Astrocyte (in vitro differentiated cells and primary cell): ENCODE measurements at regions not wholly inside any gene's neighbourhood (a gene's known extent, or its start where the extent isn't known, plus 50 kb on each side); places are given as distances from the start of the nearest gene placed in this dataset.

Source experiments
- DNase-seq: peaks from one replicate; pipeline ENCODE4 v3.0.0-alpha.2; 2010; ENCODE audit warnings: low read depth
- FAIRE-seq: peaks from 2 replicates; lab custom pipeline; 2011; peaks lifted over from hg19 to GRCh38; lab: Jason Lieb, UNC
- H2AFZ ChIP-seq: 2 replicates; pipeline ENCODE4 v1.6.0; 2012; ENCODE audit warnings: low read depth, low read length, inconsistent platforms
- H3K27ac ChIP-seq: 2 replicates; pipeline ENCODE4 v1.5.1; 2011; ENCODE audit warnings: low read depth, low read length, inconsistent platforms
- H3K27me3 ChIP-seq: 2 replicates; pipeline ENCODE4 v1.6.0; 2011; ENCODE audit warnings: low read length, inconsistent platforms; ENCODE audit not compliant: insufficient read depth
- H3K36me3 ChIP-seq: 2 replicates; pipeline ENCODE4 v1.5.1; 2011; ENCODE audit warnings: low read length, inconsistent platforms; ENCODE audit not compliant: insufficient read depth
- H3K4me1 ChIP-seq: 2 replicates; pipeline ENCODE4 v1.5.1; 2011; ENCODE audit warnings: low read length, inconsistent platforms; ENCODE audit not compliant: insufficient read depth
- H3K4me2 ChIP-seq: 2 replicates; pipeline ENCODE4 v1.6.0; 2012; ENCODE audit warnings: low read length, inconsistent platforms
- H3K4me3 ChIP-seq: 2 replicates; pipeline ENCODE4 v1.5.1; 2011; ENCODE audit warnings: low read depth, mild to moderate bottlenecking, low read length, inconsistent platforms; ENCODE audit not compliant: insufficient read depth
- H3K79me2 ChIP-seq: 2 replicates; pipeline ENCODE4 v1.6.0; 2012; ENCODE audit warnings: mild to moderate bottlenecking, low read length, inconsistent platforms; ENCODE audit not compliant: insufficient read depth
- H3K9ac ChIP-seq: 2 replicates; pipeline ENCODE4 v1.6.0; 2012; ENCODE audit warnings: mild to moderate bottlenecking, low read length, inconsistent platforms
- H3K9me3 ChIP-seq: 2 replicates; pipeline ENCODE4 v1.5.1; 2012; ENCODE audit warnings: low read depth, mild to moderate bottlenecking, low read length, inconsistent platforms; ENCODE audit not compliant: insufficient read depth
- H4K20me1 ChIP-seq: 2 replicates; pipeline ENCODE4 v1.6.0; 2012; ENCODE audit warnings: low read length, inconsistent platforms; ENCODE audit not compliant: insufficient read depth
- H3K27ac Mint-ChIP-seq: one replicate; pipeline ENCODE4 v1.8.0; 2021; ENCODE audit warnings: mild to moderate bottlenecking, mixed read lengths; ENCODE audit not compliant: unreplicated experiment
- H3K27me3 Mint-ChIP-seq: one replicate; pipeline ENCODE4 v1.8.0; 2021; ENCODE audit warnings: low read depth, mixed read lengths; ENCODE audit not compliant: unreplicated experiment
- H3K36me3 Mint-ChIP-seq: one replicate; pipeline ENCODE4 v1.8.0; 2021; ENCODE audit warnings: low read depth, mixed read lengths; ENCODE audit not compliant: unreplicated experiment
- H3K4me1 Mint-ChIP-seq: one replicate; pipeline ENCODE4 v1.8.0; 2021; ENCODE audit warnings: low read depth, mixed read lengths; ENCODE audit not compliant: unreplicated experiment
- H3K4me3 Mint-ChIP-seq: one replicate; pipeline ENCODE4 v1.8.0; 2021; ENCODE audit warnings: mild to moderate bottlenecking, moderate library complexity, mixed read lengths; ENCODE audit not compliant: unreplicated experiment
- H3K9me3 Mint-ChIP-seq: one replicate; pipeline ENCODE4 v1.8.0; 2021; ENCODE audit warnings: mild to moderate bottlenecking, mixed read lengths; ENCODE audit not compliant: unreplicated experiment
- CTCF ChIP-seq: IDR thresholded peaks from 2 replicates; pipeline ENCODE4 v1.5.1; 2011; ENCODE audit warnings: low read depth, mild to moderate bottlenecking, inconsistent platforms, low read length, moderate library complexity; ENCODE audit not compliant: insufficient read depth
- EZH2 ChIP-seq: IDR thresholded peaks from 2 replicates; pipeline ENCODE4 v1.6.1; 2012; ENCODE audit warnings: mild to moderate bottlenecking, low read length, inconsistent platforms; ENCODE audit not compliant: insufficient read depth

- H3K4me1 Mint-ChIP-seq, result no peaks in the 10 kb centered on the region
- no peaks in the 10 kb centered on the region for H3K36me3 ChIP-seq
- H3K27me3 Mint-ChIP-seq, result peaks cover 43% of the 10 kb centered on the region
- FAIRE-seq, result no peak
- H3K4me3 ChIP-seq, result no peak overlapping the region
- no peak overlapping the region for H2AFZ ChIP-seq
- H3K9me3 Mint-ChIP-seq, result peaks cover 13% of the 10 kb centered on the region
- H3K9me3 ChIP-seq, result peaks cover 7% of the 10 kb centered on the region
- DNase-seq, result no peak
- TF ChIP-seq CTCF (no peak), EZH2 (no peak)
- no peak overlapping the region for H3K9ac ChIP-seq
- no peaks in the 10 kb centered on the region for H4K20me1 ChIP-seq
- no peaks in the 10 kb centered on the region for H3K4me1 ChIP-seq
- no peak overlapping the region for H3K4me2 ChIP-seq
- H3K27me3 ChIP-seq, result no peaks in the 10 kb centered on the region
- no peaks in the 10 kb centered on the region for H3K36me3 Mint-ChIP-seq
- no peak overlapping the region for H3K27ac Mint-ChIP-seq
- H3K27ac ChIP-seq, result no peak overlapping the region
- H3K4me3 Mint-ChIP-seq, result no peak overlapping the region
- no peaks in the 10 kb centered on the region for H3K79me2 ChIP-seq
Observed at GRCh38 chr2:2801458-2801857, 470.4 kb upstream of the MYT1L start.

GRCh38 chr2:2800697-2801096 lies 469.6 kb upstream of the MYT1L start:
- TF ChIP-seq CTCF (no peak), EZH2 (no peak)
- Mint-ChIP-seq H3K27ac (no peak overlapping the region), H3K36me3 (no peaks in the 10 kb centered on the region), H3K4me3 (no peak overlapping the region), H3K9me3 (peaks cover 13% of the 10 kb centered on the region), H3K27me3 (peaks cover 44% of the 10 kb centered on the region), H3K4me1 (no peaks in the 10 kb centered on the region)
- no peak for FAIRE-seq
- Histone ChIP-seq H3K27ac (no peak overlapping the region), H3K9me3 (peaks cover 7% of the 10 kb centered on the region), H3K27me3 (no peaks in the 10 kb centered on the region), H2AFZ (no peak overlapping the region), H3K36me3 (no peaks in the 10 kb centered on the region), H3K4me2 (no peak overlapping the region), H3K4me3 (no peak overlapping the region), H4K20me1 (no peaks in the 10 kb centered on the region), H3K9ac (no peak overlapping the region), H3K4me1 (no peaks in the 10 kb centered on the region), H3K79me2 (no peaks in the 10 kb centered on the region)
- no peak for DNase-seq

- FAIRE-seq, result no peak
- no peak overlapping the region for H3K4me2 ChIP-seq
Observed at GRCh38 chr2:2800001-2800400, 468.9 kb upstream of the MYT1L start.

More at GRCh38 chr2:2800001-2800400, 468.9 kb upstream of the MYT1L start:
- H3K27me3 Mint-ChIP-seq, result peaks cover 42% of the 10 kb centered on the region
- peaks cover 13% of the 10 kb centered on the region for H3K9me3 Mint-ChIP-seq
- Histone ChIP-seq H3K9me3 (peaks cover 3% of the 10 kb centered on the region), H3K36me3 (no peaks in the 10 kb centered on the region), H3K27ac (no peak overlapping the region), H3K9ac (no peak overlapping the region), H3K4me3 (no peak overlapping the region), H3K4me1 (no peaks in the 10 kb centered on the region), H4K20me1 (no peaks in the 10 kb centered on the region), H3K27me3 (no peaks in the 10 kb centered on the region), H3K79me2 (no peaks in the 10 kb centered on the region), H2AFZ (no peak overlapping the region)
- H3K4me1 Mint-ChIP-seq, result no peaks in the 10 kb centered on the region
- TF ChIP-seq EZH2, result no peak
- no peak for TF ChIP-seq CTCF
- DNase-seq, result no peak
- no peak overlapping the region for H3K27ac Mint-ChIP-seq
- no peaks in the 10 kb centered on the region for H3K36me3 Mint-ChIP-seq
- H3K4me3 Mint-ChIP-seq, result no peak overlapping the region
